ENCODE measurements at regions not wholly inside any gene's neighbourhood (a gene's known extent, or its start where the extent isn't known, plus 50 kb on each side); places are given as distances from the start of the nearest gene placed in this dataset.

DNA sequence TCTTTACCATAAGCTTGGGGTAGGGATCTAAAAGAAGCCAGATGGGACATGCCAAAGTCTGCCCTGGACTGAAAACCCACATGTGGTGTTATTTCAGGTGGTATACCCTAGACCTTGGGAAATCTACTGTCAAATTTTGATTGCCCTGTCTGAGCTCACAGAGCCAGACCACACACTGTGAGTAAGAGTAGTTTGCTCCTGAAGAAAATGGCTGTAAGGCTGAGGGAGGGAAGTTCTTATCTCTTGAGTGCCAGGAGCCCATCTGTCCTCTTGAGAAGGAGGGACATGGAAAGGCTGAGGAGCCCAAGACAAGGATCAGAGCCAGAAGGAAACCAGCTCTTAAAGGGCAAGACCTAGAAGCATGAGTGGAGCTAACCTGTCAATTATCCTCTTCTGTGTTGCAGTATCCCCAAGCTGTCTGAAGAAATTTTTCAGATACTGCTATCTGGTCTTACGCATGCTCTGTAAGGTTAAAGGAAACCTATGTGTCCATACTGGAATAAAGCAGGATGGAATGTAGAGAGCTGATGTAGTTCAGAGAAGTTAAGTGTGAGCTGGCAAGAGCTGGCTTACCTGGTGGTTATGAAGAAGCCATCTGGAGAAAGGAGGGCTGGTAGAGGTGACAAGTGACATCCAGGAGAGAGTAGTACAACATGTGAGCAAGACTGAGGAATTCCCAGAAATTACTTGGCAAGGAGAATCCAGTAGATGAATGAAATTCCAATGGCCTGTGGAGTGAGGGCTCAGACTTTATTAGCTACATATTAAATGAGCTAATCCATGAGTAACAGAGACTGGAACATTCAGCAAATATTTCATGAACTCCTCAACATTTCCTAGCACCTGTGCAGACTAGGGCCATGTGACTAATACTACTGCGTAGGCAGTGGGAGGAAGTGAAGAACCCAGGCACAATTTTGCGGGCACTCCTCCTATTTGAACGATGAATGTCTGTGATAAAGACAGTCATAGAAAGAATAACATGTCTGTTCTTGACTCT lies 389.1 kb upstream of the KIF2A start:
- no peak for DNase-seq

DNA sequence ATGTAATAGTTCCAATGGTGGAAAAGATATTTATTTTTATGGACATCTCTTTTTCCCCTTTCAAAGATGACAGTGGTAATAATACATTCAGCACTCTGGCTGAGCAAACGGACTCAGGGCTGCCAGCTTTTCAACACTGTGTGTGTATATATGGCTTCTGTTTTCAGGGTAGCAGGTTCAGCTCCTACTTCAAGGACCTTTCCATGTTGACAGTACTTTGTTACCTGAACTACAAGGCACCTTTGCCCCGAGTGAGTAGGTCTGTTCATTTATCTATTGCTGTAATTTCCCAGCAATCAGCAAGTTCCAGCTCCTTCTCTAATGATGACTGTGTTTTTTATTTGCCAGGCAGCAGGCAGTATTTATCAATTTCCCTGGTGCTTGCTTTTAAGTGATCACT lies 387.4 kb upstream of the KIF2A start:
- no peak for DNase-seq

DNA sequence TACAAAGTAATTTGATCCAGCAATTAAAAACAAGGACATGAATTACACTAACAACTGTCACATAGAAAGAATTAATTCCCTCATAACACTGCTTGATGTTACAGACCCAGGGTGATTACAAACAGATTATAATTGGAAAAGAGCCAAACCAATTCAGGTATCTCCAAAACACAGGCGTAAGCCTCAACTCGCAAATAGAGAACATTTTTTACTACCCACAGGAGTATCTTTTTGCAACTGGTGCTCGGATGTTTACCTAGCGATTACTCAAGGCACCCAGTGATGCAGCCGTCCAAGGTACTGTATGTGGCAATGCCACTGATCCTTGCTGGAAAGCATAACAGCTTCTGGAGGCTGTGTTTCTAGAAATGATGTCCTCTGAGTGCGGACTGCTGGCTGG lies 386.1 kb upstream of the KIF2A start:
- DNase-seq = no peak

DNA sequence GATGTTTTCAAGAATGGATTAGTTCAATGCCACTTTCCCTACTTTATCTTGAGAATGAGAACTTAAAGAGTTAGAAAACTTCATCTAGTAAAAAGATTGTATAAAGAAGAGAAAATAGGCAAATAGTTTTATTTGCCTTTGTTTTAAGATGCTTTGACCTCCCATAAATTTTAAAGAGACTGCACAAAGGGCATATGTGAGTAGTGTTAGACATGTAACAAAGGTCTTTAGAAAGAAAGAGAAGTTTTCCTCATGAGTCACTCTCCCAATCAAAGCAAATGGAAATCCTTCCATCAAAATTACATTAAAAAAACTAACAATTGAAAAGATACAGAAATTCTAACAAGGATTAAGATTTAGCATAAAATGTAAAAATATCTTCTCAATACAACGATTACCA lies 381.8 kb upstream of the KIF2A start:
- DNase-seq = no peak

DNA sequence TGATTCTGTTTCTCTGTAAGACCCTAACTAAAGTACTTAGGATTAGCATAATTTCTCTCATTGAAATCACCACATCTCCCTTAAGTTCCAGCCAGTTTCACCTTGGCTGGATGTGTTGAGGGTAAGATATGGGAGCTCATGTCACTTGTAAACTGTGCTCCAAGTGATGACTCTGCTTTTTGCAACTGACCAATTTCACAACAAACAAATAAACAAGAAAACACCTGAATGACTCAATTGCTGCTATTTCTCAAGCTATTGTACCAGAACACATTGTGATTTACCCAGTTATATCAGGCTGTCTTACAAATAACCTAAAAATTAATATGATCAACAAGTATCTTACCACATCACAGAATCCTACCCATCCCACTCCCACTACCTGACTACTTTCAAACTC lies 379.1 kb upstream of the KIF2A start:
- no peak for DNase-seq

DNA sequence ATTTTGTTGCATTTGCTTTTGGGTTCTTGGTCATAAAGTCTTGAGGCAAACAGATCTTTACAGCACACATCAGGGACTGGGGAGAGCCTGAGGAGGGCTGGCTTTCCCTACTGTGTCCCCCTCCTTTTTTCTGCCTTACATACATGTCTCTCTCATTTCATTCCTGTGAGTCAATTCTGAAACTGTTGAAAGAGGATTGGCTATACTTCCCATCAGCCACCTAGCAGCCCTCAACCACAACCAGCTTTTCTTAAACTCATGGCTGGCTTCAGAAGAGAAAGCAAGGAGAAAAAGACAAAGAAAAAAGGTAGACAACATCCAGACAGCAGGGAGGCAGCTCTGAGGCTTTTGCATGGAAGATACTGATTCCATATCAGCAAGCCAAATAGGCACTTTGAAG lies 374.8 kb upstream of the KIF2A start:
- no peak for DNase-seq

DNA sequence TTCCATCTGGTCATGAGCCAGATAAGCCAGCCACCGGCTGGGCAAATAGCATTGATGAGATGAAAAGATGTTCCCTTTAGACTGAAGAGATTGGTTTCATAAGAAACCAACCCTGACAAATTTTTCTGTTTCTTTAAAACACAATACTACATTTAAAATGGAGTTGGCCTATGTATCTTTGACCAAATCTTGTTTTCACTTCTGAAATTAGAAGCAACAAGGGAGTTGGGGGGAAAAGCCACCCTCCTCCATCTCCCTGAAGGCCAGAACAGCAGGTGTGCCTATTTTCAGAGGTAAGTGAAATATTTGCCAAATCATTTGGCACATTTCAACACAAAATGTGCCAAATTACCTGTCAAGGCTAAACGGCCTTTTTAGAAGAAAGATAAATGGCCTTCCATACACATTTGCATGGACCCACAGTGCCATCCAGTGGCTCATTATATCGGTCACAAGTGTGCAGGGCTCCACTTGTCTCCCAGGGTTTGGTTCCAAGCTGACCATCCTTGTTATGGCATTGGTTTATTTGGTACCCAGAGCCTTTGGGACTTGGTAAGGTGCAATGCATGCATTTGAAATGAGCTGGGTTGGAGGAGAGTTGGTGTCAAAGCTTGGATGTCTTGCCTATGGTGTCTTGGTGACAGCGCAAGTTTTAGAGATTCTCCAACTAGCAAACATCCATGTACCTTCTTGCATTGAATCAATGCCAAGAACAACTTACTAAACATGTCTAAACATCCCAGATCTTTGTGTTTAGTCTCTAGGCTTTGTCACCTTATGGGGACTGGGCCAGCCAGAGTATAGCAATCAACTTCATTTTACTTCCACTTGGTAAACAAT lies 372.0 kb upstream of the KIF2A start:
- DNase-seq = peak; percentile 4

DNA sequence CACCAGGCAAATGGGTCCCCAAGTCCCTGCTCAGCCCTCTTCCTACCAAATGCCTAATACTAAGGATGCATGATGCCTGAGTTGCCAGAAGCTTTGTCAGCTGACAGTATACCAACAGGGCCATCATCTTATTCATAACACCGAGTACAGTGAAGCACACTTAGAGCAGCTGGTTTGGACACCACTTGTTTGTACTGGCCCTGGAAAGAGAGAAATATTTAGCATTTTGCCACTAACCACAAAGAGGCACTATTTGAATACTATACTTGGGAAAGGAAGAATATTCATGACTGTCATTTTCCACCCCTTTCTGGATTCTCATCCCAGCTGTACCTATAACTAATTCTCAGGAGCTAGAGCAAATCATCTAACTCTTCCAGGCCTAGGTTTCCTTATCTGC lies 364.4 kb upstream of the KIF2A start:
- peak; percentile 7 for DNase-seq

DNA sequence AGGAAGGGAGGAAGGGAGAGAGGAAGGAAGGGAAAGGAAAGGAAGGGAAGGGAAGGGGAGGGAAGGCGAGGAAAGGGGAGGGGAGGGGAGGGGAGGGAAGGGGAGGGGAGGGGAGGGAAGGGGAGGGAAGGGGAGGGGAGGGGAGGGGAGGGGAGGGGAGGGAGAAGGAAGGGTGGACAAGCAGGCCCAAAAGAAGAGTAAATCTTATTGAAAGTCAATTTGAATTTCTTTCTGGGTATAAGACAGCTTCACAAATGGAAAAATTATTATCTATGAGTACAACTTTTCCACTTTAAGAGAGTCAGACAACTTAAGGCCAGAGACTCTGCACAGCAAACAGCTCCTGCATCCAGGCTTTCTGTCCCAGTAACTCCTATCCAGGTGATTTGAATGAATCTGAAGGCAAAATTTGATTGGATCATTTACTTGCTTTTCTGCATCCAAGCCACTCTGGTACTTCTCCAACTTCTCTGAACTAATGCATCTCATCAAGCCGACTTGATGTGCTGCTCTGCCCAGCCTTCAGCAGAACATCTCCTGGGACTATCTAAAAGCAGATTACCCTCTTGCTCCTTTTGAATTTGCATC lies 363.4 kb upstream of the KIF2A start:
- no peak for DNase-seq

DNA sequence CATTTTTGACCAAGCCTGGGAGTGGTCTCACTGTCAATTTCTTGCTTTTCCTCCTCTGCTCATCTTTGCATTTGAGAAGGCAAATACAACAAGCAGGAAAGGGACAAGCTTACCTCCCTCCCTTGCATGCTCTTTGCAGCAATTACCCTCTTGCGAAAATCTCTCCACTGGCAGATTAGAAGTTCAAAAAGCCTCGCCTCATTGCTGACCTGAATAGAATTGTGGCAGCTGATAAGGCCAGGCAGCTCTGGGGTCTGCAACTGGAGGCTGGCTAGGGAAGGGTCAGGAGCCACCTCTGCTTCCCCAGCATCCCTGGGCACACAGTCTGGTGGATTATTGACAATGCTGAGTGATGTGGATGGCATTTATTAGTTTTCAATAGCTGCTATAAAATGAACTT lies 362.3 kb upstream of the KIF2A start:
- DNase-seq = no peak

DNA sequence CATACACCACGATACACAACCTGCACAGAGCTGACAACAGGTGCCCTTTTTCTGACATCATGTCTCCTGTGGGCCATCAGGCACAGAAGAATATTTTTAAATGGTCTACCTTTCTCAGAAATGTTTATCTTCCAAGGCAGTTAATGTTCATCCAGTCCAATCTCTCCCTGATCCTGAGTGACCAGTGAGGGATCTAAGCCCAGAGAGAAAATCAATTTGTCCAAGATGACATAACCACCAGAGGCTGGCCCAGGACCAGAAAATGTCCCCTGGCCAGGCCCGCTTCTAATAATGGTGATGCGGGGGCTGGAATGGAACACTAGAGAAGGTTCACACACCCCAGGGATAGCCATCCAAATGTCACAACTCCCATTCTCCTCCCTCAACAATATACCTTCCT lies 357.9 kb upstream of the KIF2A start:
- no peak for DNase-seq

DNA sequence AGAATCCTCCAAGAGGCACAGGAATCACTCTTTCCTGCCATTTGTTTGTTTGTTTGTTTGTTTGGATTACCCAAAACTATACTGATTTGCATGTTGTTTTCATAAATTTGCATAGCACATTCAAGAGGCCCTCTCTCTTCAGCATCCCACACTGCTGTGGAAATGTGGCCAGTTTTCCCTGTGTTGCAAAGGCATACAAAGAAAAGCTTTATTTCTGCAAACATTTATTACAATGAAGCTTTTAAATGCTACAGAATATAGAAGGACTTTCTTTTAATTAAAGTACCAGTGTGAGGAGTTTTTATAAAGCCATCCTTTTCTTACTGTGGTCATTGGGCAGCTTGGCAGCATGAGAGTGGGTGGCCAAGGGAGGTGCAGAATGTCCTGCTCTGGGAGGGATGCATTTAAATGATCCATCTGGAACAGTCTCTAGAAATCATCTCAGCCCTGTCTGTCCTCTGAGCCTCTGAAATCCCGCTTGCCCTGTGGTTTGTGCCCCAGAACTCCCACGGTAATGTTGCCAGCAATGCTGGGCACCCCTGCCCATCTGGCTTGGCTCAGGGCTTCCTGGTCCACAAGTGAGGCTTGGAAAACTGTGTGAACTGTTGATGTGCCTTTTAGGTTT lies 356.8 kb upstream of the KIF2A start:
- DNase-seq = no peak

DNA sequence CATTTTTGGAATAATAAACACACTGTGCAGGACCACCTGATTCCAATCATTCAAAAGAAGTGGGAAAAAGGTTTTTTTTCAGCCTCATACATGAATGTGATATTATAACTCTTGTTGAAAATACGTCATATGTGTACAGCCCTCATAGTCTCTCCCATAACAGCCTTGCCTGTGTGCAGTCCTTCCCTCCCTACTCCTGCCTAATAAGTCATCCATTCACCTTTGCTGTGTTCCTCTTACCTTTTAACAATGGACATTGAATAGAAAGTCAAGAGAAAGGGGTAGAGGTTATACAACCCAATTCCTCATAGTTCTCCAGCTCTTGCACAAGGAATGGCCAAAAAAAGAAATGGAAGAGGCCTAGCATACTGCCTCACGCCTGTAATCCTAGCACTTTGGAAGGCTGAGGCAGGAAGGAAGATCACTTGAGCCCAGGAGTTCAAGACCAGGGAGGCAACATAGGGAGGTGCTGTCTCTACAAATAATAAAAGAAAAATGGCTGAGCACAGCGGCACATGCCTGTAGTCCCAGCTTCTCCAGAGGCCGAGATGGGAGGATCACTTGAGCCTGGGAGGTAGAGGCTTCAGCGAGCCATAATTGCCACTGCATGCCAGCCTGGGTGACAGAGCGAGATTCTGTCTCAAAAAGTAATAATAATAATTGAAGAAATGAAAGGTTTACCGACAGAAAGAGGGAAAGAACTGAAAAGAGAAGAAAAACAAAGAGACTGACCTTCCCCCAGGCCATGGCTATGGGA lies 356.1 kb upstream of the KIF2A start:
- DNase-seq = no peak

DNA sequence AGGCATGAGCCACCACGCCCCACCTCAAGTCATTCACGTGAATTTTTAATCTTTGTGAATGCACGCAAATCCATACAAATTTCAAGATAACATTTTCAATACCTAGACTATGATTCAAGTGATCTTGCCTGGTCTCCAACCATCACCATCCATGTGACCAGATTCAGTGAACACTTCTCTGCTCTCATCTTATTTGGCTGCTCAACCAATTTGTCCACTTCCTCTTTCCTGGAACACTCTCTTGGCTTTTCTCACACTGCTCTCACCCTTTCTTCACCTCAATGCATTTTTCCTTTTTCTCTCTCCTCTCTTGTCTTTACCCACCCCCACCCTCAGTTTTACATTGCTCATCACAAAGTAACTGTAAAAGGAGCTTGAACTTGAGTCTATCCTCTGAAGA lies 354.7 kb upstream of the KIF2A start:
- DNase-seq = no peak

DNA sequence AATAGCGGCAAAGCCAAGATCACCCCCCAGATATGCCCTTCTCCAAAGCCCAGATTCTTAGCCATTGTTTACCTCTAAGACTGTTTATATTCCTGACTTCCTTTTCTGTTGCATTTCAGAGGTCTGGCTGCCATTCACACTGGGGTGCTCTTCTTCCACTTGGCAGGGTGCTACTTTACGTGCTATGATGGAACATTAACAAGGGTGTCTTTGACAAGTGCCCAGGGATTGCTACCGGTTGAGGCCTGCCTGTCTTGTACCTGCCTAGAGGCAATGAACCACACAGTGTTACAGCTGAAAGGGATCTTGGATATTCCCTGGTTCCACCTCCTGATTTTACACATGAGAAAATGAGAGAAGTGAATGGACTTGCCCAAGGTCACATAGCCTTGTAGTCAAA lies 352.1 kb upstream of the KIF2A start:
- DNase-seq = no peak

DNA sequence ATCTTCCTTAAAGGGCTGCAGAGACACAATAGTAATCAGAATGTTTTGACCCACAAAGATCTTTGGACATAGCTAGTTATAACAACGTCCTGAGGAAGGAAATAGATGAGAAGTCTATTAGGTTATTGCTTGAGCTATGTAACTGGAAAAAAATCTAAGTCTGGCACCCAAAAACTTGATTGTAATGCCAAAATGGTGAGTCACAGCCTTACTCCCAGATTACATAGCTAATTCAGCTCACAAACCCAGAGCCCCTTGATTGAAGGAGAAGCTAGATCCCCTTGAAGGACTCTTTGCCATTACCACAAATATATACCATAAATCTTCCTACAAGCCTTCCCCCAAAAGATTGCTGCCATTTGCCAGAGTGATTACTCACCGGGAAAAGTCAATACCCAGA lies 341.8 kb upstream of the KIF2A start:
- DNase-seq = no peak

DNA sequence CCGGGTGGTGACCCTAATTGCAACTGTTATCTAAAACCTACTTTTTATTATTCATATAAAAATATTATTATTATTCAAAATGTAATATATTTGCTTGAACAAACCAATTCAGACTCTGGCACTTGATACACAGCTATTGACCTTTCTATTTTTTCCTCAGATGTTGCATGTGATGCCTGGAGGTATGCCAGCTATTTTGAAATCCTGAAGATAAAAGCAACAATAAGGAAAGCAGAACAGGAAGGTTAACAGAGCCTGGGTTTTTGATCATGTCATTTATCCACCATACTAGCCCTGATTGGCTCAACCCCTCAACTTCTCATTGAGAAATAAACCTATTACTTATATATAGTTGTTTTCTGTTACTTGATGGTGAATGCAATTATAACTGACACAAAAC lies 340.9 kb upstream of the KIF2A start:
- no peak for DNase-seq

DNA sequence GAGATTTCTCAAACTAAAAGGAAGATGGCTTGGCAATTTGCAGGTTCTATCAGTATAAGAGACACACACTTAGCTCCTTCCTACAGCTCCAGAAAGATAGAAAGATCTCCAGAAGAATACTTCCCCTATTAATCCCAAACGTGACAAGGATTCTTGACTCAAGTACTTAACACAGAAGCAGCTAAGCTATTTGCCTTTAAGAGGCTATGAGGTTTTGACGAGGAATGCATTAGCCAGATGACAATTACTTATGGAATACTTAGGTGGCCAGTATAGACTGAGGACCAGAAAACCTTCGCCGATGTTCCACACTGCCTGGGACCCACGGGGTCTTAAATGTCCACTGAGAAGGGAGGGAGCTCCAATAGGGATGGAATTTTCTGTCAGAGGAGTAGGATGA lies 340.5 kb upstream of the KIF2A start:
- no peak for DNase-seq

DNA sequence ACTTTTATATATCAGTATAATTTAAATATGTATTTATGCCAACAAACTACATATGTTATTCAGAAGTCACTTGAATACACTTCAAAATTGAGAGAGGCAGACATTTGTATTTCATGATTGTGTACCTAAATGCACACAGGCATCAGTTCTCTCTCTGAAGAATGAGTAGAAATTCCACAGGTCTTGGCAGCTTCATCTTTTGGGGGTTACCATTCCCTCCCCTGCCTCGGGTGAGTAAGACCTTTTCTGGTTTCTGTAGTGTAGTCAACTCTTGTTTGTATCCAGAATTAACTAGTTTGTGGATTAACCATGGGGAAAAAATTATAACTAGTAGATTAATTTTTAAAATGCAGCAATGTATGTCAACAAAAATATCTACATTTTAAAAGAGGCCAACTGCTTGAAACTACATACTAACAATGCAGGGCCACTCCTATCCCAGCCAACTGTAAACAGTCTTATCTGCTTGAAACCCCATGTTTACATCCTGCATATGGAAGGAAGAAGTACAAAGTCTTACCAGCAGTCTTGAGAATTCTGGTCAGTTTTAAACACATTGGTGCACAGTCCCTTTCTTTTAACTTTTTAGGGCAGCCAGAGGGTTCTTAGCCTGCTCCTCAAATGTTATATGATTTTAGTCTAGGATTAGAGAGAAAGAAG lies 339.6 kb upstream of the KIF2A start:
- no peak for DNase-seq

DNA sequence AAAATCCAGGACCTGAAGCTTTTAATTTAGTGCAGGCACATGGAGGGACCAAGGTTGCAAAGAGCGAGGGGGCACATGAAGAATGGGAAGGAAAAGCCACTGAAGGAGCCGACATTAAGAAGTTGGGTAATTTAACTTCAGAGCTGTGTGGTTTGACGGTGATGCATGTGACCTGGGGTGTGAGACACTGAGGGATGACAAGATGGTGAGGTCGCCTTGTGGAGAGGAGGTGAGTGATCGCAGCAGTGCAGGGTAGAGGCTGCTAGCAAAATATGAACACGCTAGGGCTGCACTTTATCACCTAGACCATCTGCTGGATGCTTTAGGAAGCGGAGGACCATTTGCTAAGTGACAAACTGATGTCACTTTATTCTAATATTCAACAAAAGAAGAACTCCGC lies 339.0 kb upstream of the KIF2A start:
- no peak for DNase-seq

DNA sequence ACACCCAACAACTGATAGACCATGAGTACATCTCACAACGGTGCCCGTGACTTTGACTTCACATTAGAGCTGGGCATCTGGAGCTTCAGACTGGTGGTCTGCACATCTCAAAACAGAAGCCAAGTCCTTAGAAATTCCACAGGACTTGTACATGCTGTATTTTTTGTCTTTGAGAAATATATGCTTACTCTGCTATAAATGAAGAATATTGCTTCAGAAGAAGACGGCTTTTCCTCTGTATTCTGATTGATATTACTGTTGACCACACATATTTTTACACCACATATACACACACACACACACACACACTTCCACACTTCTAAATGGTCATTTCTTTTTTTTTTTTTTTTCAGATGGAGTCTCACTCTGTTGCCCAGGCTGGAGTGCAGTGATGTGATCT lies 338.3 kb upstream of the KIF2A start:
- DNase-seq = no peak

DNA sequence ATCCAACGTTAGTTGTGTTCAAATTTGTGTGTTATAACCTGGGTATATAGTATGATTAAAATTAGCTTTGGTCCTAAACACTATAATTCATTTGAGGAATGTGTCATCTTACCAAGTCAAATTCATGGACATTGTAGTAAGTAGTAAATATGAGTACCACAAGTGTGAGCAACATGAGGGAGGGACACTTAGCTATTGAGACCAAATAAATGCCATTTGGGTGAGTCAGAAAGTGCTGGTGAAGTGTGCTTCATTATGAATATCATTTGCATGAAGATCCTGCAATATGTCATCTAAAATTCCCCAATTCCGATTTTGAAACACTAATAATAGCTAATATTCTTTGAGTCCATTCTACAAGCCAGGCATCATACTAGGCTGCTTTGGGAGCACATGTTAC lies 336.7 kb upstream of the KIF2A start:
- no peak for DNase-seq

All from NCI-H526 treated with DMSO at 0.1 percent for 48 hours (cell line).